ELR (cell line): ENCODE measurements at regions not wholly inside any gene's neighbourhood (a gene's known extent, or its start where the extent isn't known, plus 50 kb on each side); places are given as distances from the start of the nearest gene placed in this dataset.
"Not testable (repeated sequence)": the region's sequence is repeated elsewhere in the genome, so short reads cannot be mapped to it uniquely, and the experiment has no call there.

ENCODE experiments used
- DNase-seq: peaks from one replicate; pipeline ENCODE4 v3.0.0-alpha.2; 2015; ENCODE audit warnings: low read depth

- no peak for DNase-seq
Observed at GRCh38 chr6:25124216-25124715, 154.9 kb upstream of the CARMIL1 start.

DNA sequence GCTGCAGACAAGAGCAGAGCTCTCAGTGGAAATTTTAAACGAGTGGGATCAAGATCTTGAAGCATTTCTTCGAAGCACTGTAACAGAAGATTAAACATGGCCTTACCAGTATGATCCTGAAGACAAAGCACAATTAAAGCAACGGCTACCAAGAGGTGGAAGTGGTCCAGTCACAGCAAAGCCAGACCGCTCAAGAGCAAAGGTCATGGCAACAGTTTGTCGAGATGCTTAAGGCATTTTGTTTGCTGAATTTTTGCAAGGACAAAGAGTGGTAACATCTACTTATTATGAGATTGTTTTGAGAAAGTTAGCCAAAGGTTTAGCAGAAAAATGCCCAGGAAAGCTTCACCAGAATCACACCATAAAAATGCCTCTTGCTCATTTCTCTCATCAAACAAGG is 153.4 kb upstream of the CARMIL1 start:
- DNase-seq: no peak

- no peak for DNase-seq
Observed at GRCh38 chr6:25127076-25127837, 151.9 kb upstream of the CARMIL1 start.

DNA sequence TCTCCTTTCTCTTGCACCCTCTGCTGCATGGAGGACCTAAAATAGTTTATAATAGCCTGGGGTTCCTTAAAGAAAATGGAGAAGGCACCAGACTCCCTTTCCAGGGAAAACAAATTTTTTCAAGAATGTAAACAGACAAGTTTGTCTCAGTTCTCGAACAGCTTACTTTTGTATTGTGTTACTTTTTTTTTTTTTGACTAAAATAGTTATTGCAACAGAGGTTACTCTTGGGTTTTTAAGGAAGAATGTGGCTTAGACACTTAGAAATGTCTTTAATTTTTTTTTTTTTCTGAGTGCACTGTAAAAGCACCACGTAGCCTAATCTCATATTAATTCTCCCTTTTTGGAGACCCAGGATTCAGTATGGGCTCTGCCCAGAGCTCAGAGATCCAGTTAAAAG is 148.7 kb upstream of the CARMIL1 start:
- DNase-seq: no peak

DNA sequence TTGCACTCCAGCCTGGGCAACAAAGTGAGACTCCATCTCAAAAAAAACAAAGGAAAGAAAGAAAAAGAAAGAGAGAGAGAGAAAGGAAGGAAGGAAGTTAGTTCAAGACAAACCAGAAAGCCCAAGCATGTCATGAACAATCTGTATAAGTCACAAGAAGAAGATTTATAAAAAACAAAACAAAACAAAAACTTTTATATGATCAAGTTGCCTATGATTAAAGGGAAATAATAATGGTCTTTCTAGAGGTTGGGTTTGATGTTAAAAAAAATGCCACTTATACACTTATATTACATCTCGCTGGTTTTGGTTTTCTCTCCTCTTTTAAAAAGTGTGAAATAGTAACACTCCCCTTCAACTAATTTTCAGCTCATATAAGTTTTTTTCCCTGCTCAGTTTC is 146.2 kb upstream of the CARMIL1 start:
- peak; percentile 2 for DNase-seq

- DNase-seq: no peak
Observed at GRCh38 chr6:25133568-25133967, 145.6 kb upstream of the CARMIL1 start.

DNA sequence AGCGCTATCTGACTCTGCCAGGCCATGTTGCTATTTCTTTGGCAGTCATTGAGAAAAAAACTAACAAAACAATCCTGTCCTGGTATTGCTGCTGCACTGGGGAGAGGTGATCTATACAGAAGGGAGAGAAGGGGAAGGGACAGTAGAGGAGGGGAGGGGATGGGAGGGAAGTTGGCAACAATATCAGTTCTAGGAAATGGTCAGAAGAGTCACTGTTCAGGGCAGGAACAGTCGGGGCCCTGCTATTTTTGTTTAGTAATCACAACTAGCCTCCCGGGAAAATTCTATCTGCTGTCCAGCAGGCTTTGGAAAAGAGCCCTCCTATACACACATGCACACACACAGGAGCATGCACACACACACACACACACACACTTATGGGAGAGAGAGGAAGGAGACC is 142.3 kb upstream of the CARMIL1 start:
- peak; percentile 1 for DNase-seq

GRCh38 chr6:25137480-25137879 is 141.7 kb upstream of the CARMIL1 start:
- DNase-seq: no peak

DNA sequence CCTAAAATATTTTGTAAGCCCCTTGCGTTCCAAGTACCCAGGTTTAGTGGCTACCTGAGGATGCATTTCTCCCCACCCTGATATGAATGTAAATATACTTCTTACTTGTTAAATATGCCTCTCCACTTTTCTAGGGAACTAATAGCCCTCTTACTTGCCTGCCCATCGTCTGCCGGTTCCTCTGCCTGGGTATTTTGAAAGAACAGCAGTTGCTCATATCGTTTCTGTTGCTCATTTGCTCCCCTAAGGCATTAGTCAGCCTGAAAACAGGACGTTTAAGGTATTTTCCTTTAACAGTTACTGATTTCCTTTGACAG is 141.3 kb upstream of the CARMIL1 start:
- DNase-seq: no peak

- peak; percentile 80 for DNase-seq
Observed at GRCh38 chr6:25138233-25138933, 140.8 kb upstream of the CARMIL1 start.

DNA sequence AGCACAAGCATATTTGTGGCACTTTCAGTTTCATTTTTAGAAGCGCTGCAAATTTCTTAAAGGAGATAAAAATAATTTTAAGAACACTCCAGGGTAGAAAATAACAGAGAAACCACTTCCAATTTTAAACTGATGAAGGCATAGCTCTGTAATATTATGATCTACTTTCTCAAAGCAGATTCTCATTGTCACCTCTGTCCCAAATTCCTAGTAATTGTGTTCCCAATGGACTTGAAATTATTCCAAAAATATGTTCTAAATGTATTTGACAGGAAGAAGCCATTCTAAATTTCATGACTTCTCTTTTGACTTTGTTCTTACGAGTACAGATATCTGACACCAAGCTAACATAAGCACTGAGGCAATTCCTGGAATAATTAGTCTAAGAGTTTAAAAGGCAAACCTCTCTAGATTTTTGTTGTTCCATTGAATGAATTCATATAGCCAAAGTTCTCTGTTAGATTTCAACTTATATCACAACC is 140.2 kb upstream of the CARMIL1 start:
- peak; percentile 33 for DNase-seq

GRCh38 chr6:25139608-25140007 is 139.6 kb upstream of the CARMIL1 start:
- DNase-seq: not testable (repeated sequence)

GRCh38 chr6:25142506-25142905 is 136.7 kb upstream of the CARMIL1 start:
- DNase-seq: no peak

- DNase-seq: no peak
Observed at GRCh38 chr6:25144919-25145318, 134.3 kb upstream of the CARMIL1 start.

- DNase-seq: no peak
Observed at GRCh38 chr6:25147223-25147622, 132.0 kb upstream of the CARMIL1 start.

DNA sequence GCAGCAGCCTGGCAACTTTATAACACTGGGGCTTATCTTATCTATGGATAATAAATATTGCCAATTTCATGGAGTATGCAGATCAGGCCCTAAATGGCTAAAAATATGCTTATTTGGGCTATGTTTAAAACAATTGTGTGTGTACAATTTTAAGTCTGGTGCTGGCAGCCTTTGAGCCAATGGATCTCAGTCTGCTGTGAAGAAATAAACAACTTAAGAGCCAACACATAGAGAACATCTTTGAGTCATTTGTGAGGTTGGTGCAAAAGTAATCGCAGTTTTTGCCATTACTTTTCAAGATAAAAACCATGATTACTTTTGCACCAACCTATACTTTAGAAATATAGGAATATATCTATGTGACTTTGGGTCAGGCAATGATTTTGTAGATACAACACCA is 129.1 kb upstream of the CARMIL1 start:
- no peak for DNase-seq

DNA sequence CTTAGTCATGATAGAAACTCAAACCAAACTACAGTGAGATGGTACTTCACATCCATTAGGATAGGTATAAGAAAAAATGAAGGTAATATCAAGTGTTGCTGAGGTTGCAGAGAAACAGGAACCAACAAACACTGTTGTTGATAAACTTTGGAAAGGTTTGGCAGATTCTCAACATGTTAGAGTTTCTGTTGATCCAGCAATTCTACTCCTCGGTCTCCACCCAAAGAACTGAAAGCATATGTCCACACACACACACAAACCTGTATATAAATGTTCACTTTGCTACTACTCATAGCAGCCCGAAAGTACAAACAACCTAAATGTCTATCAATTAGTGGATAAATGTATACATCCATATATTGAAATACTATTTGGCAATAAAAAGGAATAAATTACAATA is 128.3 kb upstream of the CARMIL1 start:
- no peak for DNase-seq

DNA sequence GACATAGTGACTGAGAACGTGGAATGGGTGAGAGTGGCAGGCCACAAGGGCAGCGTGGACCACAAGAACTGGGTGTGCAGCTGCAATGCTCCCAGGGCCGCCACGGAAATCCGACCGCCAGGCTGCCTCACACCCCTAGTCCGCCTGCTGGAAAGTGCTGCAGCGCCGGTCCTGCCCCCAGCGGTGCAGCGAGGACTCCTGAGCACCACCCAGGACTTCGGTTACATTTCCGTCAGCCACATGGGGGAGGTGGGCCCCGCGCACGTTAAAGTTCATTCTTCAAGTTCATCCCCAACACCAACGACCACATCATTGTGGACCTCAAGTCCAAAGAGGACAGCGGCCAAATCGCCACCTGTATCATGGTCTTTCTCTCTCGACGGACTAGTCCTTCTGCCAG is 126.1 kb upstream of the CARMIL1 start:
- no peak for DNase-seq

DNA sequence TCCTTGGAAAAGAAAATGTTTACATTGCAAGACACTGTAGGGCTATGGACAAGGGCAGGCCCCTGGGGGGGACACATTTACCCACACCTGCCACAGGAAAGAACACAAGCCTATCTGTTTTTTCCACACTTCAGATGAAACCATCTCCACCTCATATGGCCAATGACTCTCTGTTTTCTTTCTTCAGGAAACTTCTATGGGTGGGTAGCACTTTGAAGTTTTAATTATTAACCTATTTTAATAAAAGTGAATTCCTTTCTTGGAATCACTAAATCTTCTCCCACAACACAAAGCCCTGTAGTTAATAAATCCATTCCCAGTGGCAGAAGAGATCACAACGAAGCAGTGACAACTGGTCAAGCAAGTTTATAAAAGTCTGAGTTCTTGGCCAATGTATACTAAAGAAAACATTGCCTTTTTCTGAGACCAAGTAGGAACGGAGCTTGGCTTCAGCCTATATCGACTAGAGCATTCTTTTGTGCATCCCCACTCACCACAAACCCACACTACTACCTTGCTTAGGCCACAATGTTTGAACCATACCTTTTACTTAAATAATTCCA is 125.1 kb upstream of the CARMIL1 start:
- no peak for DNase-seq

DNA sequence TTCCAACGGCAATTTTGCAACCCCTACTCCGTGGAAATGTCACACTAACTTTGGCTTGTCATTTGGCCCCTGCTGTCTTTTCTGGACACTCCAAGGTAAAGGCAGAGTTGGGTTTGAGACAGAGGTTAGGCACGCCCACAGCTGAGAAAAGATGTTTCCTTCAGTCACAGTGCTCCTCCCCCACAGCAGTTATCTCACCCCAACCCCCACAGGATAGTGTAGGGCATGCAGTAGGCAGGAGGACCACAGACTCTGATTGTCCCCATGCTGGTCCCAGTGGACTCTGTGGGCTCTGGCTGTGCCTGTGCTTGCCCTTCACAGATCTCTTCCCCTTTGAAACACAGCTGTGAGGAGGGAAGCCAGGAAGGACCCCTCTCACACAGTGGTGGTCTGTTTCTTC is 124.0 kb upstream of the CARMIL1 start:
- DNase-seq: no peak

DNA sequence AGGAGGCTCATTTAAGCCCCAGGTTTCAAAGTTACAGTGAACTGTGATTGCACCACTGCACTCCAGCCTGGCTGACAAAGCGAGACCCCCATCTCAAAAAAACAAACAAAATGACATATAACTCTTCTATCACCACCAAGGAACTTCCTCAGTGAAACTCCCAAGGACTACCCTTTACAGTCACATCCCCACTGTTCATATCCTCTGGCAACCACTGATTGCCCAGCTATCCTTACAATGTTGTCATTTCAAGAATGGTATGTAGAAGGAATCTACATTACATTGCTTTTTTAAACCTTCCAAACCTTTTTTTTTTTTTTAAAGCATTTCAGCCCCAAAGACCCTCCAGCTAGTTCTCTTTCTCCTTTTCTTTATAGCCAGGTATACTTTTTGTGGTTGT is 123.1 kb upstream of the CARMIL1 start:
- no peak for DNase-seq

GRCh38 chr6:25157183-25157582 is 122.0 kb upstream of the CARMIL1 start:
- no peak for DNase-seq

GRCh38 chr6:25157842-25158241 is 121.3 kb upstream of the CARMIL1 start:
- no peak for DNase-seq
